ENCODE measurements at regions not wholly inside any gene's neighbourhood (a gene's known extent, or its start where the extent isn't known, plus 50 kb on each side); places are given as distances from the start of the nearest gene placed in this dataset.

DNA sequence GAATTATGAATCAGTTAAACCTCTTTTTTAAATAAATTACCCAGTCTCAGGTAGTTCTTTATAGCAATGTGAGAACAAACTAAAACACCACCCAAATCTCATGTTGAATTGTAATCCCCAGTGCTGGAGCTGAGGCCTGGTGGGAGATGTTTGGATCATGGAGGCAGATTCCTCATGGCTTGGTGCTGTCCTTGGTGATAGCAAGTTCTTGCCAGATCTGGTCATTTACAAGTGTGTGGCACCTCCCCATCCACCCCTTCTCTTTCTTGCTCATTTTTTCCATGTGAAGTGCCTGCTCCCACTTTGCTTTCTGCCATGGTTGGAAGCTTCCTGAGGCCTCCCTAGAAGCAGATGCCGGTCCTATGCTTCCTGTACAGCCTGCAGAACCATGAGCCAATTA lies 102.1 kb upstream of the ANO4 start:
- TF ChIP-seq, protein P1, sequence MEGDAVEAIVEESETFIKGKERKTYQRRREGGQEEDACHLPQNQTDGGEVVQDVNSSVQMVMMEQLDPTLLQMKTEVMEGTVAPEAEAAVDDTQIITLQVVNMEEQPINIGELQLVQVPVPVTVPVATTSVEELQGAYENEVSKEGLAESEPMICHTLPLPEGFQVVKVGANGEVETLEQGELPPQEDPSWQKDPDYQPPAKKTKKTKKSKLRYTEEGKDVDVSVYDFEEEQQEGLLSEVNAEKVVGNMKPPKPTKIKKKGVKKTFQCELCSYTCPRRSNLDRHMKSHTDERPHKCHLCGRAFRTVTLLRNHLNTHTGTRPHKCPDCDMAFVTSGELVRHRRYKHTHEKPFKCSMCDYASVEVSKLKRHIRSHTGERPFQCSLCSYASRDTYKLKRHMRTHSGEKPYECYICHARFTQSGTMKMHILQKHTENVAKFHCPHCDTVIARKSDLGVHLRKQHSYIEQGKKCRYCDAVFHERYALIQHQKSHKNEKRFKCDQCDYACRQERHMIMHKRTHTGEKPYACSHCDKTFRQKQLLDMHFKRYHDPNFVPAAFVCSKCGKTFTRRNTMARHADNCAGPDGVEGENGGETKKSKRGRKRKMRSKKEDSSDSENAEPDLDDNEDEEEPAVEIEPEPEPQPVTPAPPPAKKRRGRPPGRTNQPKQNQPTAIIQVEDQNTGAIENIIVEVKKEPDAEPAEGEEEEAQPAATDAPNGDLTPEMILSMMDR (IDR thresholded peaks at IDR 0.05): no peak
- no peak for TF ChIP-seq POLR2A (IDR thresholded peaks at IDR 0.05)
